OCI-M1 (cell line): ENCODE measurements at regions not wholly inside any gene's neighbourhood (a gene's known extent, or its start where the extent isn't known, plus 50 kb on each side); places are given as distances from the start of the nearest gene placed in this dataset.

Source experiments
- DNase-seq: peaks from one replicate; lab custom pipeline; 2025; lab: John Stamatoyannopoulos, UW

DNA sequence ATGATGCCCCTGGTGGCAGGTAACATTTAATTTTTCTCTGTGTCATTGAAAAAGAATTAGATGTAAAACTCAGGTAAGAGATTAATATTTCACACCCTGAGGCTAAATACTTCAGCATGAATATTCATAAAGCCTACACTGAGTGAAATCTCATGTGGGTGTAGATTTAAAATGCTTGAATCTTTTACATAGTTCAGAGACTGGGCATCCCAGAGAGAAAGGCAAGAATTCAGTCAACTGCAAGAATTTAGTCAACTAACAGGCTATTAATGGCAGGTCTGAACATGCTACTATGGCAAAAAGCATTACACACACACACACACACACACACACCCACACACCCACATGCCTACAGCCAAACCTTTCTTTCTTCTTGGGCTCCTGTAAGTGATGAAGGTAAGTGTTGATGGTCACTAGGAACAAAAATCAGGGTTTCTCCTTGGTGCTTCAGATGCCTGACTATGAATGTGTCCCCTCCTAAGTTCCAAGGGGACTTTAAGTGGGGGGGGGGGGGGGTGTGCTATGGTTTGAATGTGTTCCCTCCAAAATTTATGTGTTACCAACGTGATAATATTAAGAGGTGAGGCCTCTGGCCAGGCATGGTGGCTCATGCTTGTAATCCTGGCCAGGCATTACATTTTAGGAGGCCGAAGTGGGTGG is 63.7 kb upstream of the PSMD7 start:
- DNase-seq, result no peak

DNA sequence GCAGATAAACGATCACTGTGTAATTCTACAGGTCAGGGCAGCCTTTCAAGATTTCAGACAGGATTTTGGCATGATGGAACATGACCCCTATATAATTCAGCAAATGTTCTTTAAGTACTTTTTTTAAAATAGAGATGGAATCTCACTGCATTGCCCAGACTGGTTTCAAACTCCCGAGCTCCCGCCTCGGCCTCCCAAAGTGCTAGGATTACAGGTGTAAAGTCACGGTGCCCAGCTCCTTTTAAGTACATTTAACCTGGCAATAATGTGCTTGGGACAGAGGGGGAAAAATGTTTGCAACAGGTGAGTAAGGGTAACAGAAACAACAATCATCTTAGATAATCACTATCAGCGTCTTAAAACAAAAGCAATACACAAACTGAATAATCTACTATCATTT is 66.5 kb upstream of the PSMD7 start:
- no peak for DNase-seq

DNA sequence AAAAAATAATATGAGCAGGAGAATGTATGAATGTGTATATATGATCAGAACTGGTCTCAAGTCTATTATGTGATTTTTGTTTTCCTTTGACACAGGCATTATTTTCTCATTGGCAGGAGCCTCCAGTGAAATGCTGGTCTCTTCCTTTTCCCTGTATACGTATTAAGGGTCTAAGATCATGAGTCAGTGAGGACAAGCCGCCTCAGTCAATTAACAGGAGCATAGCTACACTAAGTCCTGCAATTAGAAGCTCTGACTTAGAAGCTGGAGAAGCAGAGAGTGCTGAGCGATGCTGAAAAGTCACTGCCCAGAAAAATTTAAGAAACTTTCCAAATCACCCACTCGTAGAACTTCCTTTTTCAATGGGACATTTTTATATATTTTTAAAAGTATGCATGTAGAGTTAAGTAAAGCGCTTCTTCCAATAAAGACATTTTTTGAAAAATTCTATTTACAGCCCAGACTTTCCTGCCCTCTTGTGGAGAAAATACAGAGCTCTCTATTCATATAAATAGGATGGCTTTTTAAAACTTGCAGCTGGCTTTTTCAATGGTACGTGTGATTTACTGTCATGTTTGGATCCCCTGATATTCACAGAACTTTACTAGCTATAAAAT is 70.2 kb upstream of the PSMD7 start:
- peak; percentile 33 for DNase-seq

DNA sequence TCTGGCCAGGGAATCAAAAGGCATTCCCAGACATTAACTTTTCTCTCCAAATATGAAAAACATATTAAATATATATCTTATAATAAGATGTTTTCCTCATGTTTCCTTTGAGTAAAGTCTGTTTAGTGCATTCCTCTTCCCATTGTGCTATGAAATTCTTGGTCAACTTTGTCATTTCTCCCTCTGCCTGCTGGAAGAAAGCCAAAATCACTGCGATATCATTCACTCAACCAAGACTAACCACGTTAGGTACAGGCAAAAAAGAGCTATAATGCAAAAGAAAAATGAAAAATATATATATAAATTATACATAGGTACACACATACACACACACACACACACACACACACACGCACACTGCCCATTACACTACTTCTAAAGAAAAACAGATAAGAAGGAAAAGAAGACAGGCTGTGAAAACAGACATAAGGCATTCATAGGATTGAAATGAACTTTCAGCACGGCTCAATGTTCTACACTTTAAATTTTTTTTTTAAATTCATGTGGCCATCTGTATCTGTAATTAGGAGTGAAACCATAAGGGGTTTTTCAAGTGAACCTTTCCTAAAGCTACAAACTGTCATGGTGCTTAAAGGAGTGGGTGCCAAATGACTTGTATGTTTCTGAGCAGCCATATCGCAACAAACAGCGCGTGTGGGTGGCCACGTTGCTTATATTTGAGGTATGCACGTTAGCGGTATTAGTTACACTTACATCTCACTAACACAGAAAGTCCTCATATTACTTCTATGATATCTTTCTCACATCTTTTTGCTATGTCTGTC is 71.6 kb upstream of the PSMD7 start:
- DNase-seq, result no peak

DNA sequence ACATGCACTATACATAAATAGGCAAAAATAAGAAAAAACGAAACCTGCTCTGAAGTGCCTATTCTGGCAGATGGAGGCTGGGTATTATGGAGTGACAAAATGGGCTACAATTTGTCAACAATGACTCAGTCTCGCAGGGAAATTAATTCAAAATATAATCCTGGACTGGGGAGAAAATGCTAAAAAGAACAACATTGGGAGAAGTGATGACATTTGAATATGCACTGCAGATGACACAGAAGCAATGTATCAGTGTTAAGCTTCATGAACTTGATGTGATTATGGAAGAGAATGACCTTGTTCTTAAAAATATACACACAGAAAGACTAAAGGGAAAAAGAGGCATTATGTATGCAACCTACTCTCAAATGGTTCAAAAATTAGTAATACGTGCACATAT is 74.8 kb upstream of the PSMD7 start:
- no peak for DNase-seq

DNA sequence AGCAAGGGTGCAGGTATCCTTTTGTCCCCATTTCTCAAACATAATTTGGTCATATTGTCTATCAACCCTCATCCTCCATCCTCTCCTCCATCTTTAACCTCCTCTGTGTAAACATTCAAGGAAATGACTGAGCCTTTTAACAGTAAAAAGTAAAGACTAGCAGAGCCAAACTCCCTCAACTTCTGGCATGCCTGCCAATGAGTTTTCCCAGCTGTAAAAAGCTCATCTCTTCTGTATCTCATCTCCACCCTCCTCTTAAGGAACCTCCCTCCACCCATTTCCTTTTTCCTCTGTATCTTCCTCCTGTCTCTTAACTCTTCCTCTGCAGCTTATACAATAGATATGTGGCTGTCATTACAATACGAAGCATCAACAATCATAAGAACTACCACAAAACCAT is 76.9 kb upstream of the PSMD7 start:
- no peak for DNase-seq

DNA sequence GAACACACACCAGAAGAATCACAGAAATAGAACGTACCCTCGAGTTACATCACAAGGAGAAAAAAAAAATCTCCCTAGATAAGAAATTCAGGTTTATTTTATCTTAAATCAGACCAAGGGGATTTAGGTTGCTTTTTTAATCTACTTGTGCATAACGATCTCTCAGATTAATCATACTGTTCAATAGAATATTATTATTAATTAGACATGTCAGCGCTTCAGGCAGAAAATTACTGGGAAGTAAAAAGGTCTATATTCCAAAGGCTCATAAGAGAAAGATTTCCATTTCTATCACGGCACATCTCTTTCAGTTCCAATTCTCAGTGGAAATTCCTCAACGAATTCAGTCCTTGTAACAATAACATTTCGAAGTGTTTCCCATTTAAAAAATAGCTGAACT is 77.7 kb upstream of the PSMD7 start:
- DNase-seq, result no peak

DNA sequence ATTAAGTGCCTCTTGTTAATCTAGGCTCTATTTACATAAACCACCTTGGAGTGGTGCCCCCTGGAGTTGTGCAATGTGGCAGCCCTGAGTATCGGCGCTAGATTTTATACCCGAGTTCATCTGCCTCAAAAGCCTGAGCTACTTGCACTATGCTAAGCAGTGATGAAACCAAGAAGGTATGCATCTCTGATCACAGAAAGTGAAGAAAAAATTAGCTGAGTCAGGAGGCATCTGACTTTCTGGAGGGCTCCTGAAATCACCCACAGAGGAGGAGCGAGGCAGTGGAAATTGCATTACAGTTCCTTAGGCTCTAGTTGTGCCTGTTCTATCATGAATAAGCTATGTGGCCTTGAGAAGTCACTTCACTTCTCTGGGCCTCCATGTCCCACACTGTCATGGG is 80.3 kb upstream of the PSMD7 start:
- DNase-seq, result no peak

DNA sequence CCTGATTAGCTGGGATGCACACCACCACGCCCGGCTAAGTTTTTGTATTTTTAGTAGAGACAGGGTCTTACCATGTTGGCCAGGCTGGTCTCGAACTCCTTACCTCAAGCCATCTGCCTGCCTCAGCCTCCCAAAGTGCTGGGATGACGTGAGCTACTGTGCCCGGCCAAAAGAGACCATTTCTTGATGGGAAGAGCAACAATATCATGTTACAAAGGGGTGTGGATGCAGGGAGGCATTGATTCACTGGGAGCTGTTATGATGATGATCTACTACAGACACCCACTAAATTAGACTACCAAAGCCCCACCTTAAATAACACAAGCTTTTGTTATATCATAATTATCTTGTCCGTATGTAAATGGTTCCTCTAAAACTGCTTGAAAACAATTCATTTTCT is 81.4 kb upstream of the PSMD7 start:
- no peak for DNase-seq

DNA sequence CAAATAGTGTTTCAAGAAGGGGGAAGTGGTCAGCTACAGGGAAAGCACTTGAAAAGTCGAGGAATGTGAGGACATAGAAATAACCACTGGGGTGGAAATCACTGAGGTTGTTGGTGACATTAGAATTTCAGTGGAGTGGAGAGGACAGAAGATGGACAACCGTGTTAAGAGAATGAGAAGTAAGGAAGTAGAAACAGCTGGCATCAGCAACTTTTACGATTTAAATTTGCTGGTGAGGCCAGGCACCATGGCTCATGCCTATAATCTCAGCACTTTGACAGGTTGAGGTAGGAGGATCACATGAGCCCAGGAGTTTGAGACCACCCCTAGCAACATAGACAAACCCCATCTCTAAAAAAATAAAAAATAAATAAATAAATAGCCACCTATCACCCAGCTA is 83.2 kb upstream of the PSMD7 start:
- DNase-seq, result no peak

DNA sequence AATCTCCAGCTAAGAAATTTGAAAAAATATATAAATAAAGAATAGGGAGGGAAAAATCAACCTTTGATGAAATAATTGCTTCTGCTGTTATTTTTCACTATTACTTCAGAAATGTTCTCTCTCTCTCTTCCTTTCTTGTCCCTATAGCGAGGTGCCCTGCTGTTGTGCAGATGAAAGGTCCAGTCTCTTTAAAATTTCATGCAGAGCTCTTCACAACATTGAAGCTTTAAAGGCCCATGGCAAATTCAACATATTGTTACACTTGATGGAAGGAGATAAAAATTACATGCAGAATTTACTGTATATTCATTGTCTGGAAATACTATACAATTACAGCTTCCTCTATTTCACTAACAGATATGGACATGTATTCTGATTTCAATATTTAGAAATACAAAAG is 86.4 kb upstream of the PSMD7 start:
- DNase-seq, result no peak

DNA sequence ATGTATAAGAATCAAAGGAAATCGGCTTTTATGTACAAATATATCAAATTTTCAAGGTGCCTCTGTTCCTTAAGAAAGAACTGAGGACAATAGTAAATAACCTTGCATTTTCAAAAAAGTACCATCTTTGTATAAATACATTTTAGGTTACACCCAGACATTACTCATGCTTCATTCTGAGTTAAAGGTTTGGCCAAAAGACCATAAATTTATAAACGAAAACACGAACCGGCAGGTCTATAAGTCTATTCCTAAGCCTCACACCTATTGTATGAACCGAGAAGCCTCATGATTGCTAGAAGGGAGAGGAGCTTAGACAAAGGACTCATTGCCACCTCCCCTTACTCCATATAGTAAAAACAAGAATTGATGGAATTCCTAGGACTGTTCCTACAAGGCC is 94.6 kb upstream of the PSMD7 start:
- no peak for DNase-seq

DNA sequence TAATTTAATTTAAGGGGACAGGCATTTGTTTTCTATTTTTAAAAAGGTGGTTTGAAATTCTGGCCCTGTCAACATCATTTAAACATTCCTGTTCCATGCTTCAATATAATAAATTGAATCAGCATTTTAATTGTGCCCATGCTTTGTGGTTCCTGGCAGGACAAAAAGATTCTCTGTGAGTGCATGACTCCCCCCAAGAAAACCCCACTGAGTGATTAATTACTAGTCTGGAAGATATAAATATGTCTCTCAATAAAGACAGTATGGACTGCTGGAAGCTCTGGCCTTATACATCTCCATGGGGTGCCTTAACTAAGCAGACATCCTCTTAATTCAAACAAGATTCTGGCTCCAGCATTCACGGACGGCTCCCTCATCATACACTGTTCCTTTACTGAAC is 95.0 kb upstream of the PSMD7 start:
- DNase-seq, result no peak

DNA sequence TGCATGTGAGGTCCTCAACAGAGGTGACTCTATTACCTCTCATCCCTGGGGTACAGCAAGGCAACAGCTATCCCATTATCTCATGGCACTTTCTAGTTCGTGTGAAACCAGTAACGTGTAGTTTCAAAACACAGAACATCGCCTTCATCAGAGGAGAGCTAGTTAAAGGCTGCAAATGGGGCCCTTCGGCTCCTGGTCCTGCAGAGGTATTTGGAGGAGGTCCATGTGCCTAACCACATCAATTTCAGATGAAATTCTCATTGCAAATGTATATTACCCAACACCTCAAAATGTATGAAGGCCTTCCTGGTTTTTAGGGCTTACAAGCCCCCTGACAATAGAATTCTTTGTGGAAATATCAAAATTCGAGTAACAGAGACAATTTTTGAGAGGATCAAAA is 95.7 kb upstream of the PSMD7 start:
- DNase-seq, result no peak

DNA sequence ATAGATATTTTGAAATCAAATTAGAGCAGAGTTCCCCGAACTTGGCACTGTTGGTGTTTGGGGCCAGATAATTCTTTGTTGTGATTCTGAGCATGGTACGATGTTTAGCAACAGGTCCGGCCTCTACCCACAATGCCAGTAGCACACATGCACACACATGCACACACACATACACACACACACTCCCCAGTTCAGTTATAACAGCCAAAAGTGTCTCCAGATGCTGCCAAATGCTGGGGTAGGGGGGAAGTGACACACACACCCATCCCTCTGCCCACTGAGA is 96.8 kb upstream of the PSMD7 start:
- DNase-seq, result no peak

DNA sequence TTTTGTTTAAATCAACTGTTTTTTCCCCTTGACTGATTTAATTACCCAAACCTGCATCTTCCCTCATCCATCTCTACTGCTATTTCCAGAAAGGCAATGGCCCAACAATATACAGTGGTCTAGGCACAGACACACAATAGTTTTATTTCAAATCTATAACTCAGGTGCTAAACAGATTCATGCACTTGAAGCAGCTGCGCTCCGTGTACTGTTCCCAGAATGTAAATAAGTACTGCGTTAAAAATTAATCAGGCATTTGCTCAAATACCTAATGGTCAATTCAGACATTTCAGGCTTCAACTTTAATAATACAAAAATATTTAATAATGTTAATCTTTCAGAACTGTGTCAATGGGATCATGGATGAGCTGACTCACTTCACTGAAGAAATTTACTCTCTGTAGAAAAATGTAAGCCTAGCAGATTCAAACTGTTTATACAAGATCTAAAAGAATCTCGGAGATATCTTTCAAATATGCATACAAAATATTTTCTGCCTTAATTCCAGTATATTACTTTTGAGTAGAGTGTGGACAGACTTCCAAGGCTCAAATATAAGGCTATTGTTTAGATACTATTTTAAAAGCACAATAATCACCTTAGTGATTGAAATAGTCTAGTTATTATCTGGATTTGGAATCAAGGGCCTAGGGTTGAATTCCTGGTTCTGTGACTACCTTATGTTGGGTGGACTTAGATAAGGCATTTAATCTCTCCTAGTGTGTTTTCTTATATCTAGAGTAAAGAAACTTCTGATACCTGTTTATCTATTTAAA is 97.4 kb upstream of the PSMD7 start:
- DNase-seq, result no peak

DNA sequence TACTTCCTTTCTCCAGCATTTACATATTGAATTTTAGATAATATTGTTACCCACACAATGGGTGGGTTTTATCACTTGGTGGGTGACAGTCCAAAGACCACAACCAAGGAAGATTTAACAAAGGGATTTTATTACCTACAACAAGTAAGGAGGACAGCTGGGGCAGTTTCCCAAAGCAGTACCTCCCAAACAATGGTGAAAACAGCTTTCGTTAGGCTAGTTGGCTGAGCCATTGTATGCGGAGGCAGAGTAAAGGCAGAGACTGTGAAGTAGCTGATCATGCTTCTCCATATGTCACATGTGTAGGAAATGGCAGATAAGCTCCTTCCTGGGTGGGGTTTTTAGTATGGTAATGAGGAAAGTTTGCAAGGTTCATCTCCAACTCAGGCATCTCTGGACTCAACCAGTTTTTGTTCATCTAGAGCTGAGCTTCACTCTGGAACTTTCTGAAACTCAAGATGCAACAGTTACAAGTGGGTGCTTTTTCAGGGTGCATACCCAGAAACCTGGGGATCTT is 104.3 kb upstream of the PSMD7 start:
- DNase-seq, result no peak

DNA sequence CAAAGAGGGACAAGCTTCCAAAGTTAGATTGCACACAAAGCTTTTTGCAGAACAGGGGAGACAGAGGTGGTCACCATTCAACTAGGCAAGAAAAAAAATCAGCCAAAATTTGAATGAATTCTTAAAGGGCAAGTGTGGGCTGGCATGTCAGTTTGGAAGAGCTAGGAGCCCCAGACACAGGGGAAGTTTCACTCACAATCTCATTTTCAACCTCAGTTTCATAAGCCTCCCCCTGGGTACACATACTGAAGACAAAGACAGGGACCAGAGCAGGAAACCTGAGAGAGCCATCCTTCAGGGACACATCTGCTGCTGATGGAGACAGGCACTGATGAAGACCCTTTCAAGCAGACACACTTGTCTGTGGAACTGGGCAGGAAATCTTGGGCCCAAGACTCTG is 106.3 kb upstream of the PSMD7 start:
- DNase-seq, result no peak

DNA sequence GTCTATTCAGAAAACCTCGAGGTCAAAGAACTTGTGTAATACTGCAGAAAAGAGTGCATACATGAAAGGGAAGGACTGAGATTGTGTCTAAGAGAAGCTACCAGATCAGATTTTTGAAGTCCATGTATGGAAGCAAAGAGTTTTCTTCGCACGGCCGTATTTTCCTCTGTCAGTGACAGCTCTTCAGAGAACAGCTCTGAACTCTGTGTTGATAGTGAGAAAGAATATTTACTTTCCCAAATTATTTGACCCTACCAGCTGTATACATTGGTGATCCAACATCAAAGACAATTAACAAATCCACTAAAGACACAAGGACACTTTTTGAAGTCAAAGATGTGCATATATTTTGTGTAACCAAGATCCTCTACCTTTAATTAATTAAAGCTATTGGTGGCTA is 107.8 kb upstream of the PSMD7 start:
- DNase-seq, result no peak

DNA sequence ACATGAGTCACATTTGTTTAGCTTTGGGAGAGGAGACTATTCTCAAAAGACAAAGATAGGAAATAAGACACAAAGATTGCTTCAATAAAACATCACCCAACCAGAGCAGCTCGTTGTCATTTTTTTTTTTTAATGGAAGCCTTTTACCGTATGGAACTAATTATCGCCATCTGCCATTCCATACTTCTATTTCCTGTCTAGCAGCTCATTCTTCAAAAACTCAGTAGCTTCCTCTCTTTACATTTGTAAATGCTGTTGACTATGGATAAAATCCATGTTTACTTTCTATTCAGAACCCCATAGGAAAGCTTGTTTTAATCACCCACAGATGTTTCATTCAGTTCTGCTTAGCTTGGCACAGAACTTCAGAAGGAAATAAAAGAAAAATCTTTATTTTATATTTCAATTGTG is 110.0 kb upstream of the PSMD7 start:
- no peak for DNase-seq

DNA sequence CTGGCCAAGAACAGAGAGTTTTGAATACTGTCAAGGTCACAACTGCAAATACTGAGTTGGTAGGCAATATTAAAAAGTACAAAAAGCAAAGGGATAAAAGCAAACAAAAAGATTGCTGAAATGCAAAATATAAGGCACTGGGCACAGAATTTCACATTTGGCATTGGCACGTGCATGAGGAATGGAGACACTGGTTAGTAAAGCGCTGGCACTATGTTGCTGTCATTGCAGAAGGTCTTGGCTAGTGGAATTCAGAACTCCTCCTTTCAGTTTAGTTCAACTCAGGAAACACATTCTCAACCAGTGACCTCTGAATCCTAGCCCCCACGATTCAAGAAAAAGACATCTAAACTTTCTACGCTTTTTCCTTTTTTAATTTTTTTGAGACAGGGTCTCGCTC is 111.8 kb upstream of the PSMD7 start:
- DNase-seq, result no peak

DNA sequence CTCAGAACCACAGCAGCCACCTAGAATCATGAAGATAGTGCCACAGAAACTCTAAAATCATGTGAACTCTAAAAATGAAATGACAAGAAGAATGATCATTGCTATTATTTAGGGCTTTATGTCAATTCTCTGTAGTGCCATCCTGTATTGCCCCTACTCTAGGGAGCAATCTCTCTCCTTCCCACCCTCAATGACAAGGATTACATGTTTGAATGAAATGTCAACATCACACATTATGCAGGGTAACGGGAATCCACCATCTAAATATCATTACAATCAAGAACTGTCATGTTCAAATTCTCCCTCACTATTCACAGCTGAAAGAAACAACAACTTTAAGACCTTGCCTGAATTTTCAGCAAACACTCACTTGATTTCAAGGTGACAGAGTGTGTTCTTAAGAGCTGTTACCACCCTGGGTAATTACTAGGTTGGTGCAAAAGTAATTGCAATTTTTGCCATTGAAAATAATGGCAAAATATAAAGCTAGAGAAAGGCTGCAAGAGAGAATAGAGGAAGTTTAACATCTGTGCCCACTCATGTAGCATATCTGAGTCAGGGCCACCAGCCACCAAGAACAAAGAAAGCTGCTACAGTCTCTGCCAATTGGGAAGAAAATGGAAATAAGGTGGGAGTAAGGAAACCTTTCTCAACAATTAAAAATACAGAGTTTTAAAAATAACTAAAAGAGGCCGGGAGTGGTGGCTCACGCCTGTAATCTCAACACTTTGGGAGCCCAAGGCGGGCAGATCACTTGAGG is 112.8 kb upstream of the PSMD7 start:
- no peak for DNase-seq
